Endothelial cell of umbilical vein (primary cell): ENCODE measurements at regions not wholly inside any gene's neighbourhood (a gene's known extent, or its start where the extent isn't known, plus 50 kb on each side); places are given as distances from the start of the nearest gene placed in this dataset.

Experiments used
- BruUV-seq: library from RNA; stranded (reverse); fragments of 400-500 nt; replicated peaks from 2 replicates; lab custom pipeline; 2021; lab: Mats Ljungman, UMichigan
- CTCF ChIA-PET: fragments of 300-600, 350-600 bp; sonication (Branson Sonifier 250); formaldehyde crosslinking; loops from one replicate; lab custom pipeline; 2021; ENCODE audit warnings: antibody characterized with exemption, inconsistent platforms; lab: Charles Lee
- POLR2A ChIA-PET: fragments of 300-600, 350-600 bp; sonication (Branson Sonifier 250); formaldehyde crosslinking; loops from one replicate; lab custom pipeline; 2021; ENCODE audit warnings: antibody characterized with exemption, inconsistent platforms; lab: Charles Lee
- DNase-seq: peaks from one replicate; pipeline ENCODE4 v3.0.0-alpha.2; 2011; ENCODE audit warnings: low read depth, low spot score
- FAIRE-seq: peaks from 2 replicates; lab custom pipeline; 2011; peaks lifted over from hg19 to GRCh38; lab: Jason Lieb, UNC
- H2AFZ ChIP-seq: 2 replicates; pipeline ENCODE4 v1.6.0; 2012; ENCODE audit warnings: low read depth, low read length, control low read depth, inconsistent platforms
- H3K27ac ChIP-seq: 2 replicates; pipeline ENCODE4 v1.5.1; 2011; ENCODE audit warnings: low read depth, mild to moderate bottlenecking, control low read depth, low read length, moderate library complexity; ENCODE audit not compliant: insufficient read depth
- H3K27me3 ChIP-seq, 2 experiments: 2 replicates each; pipeline versions ENCODE4 v1.6.0 to v1.6.1; 2011; ENCODE audit warnings: low read length in 2 of 2, mixed read lengths in 1 of 2; ENCODE audit not compliant: control insufficient read depth in 2 of 2, insufficient read depth in 2 of 2
- H3K36me3 ChIP-seq, 2 experiments: 2 replicates in 1 of 2; 3 replicates in 1 of 2; pipeline ENCODE4 v1.5.1; 2011; ENCODE audit warnings: low read length in 2 of 2, mild to moderate bottlenecking in 1 of 2, moderate library complexity in 1 of 2; ENCODE audit not compliant: control insufficient read depth in 2 of 2, insufficient read depth in 2 of 2; ENCODE audit errors: extremely low read depth in 1 of 2
- H3K4me1 ChIP-seq: 3 replicates; pipeline ENCODE4 v1.5.1; 2011; ENCODE audit warnings: mild to moderate bottlenecking, low read length; ENCODE audit not compliant: control insufficient read depth, insufficient read depth; ENCODE audit errors: extremely low read depth
- H3K4me2 ChIP-seq: 2 replicates; pipeline ENCODE4 v1.6.1; 2011; ENCODE audit warnings: low read length, control low read depth, mixed read lengths; ENCODE audit not compliant: insufficient read depth
- H3K4me3 ChIP-seq, 3 experiments: fragments of 200-600 bp in 1 of 3; sonication (generic), shearing (Covaris generic) in 1 of 3; replicated peaks in 1 of 3; 2 replicates each; pipeline ENCODE4 v1.5.1; 2011 to 2016; ENCODE audit warnings: control low read depth in 3 of 3, low read length in 3 of 3, mild to moderate bottlenecking in 2 of 3, inconsistent platforms in 1 of 3, low read depth in 1 of 3, moderate library complexity in 1 of 3; ENCODE audit not compliant: insufficient read depth in 1 of 3
- H3K79me2 ChIP-seq: 2 replicates; pipeline ENCODE4 v1.6.0; 2012; ENCODE audit warnings: low read length, inconsistent platforms; ENCODE audit not compliant: control insufficient read depth, insufficient read depth
- H3K9ac ChIP-seq: replicated peaks from 2 replicates; pipeline ENCODE3; 2011; ENCODE audit warnings: low read length, control low read depth; ENCODE audit not compliant: insufficient read depth; ENCODE audit errors: extremely low read depth
- H3K9me1 ChIP-seq: replicated peaks from 3 replicates; pipeline ENCODE4 v1.6.0; 2011; ENCODE audit warnings: mild to moderate bottlenecking, low read length; ENCODE audit not compliant: control insufficient read depth, insufficient read depth; ENCODE audit errors: extremely low read depth
- H3K9me3 ChIP-seq: replicated peaks from 2 replicates; pipeline ENCODE4 v1.5.1; 2012; ENCODE audit warnings: low read length, inconsistent platforms; ENCODE audit not compliant: control insufficient read depth, insufficient read depth
- H4K20me1 ChIP-seq: replicated peaks from 2 replicates; pipeline ENCODE3; 2011; ENCODE audit warnings: mild to moderate bottlenecking, low read length; ENCODE audit not compliant: control insufficient read depth, insufficient read depth; ENCODE audit errors: extremely low read depth
- EZH2 ChIP-seq: IDR thresholded peaks from 2 replicates; pipeline ENCODE4 v1.6.1; 2012; ENCODE audit warnings: borderline replicate concordance, low read depth, mild to moderate bottlenecking, moderate library complexity, low read length, inconsistent platforms; ENCODE audit not compliant: severe bottlenecking
- FOS ChIP-seq: IDR thresholded peaks from 2 replicates; pipeline ENCODE4 v1.6.1; 2011; ENCODE audit warnings: mild to moderate bottlenecking, low read length, moderate library complexity, borderline replicate concordance; ENCODE audit not compliant: insufficient read depth
- GATA2 ChIP-seq: IDR thresholded peaks from 2 replicates; pipeline ENCODE4 v1.7.0; 2011; ENCODE audit warnings: low read depth, mild to moderate bottlenecking, moderate library complexity, mixed read lengths, low read length; ENCODE audit not compliant: insufficient read length, insufficient read depth
- JUN ChIP-seq: IDR thresholded peaks from 2 replicates; pipeline ENCODE4 v1.6.1; 2011; ENCODE audit warnings: borderline replicate concordance, low read depth; ENCODE audit not compliant: insufficient read length, insufficient read depth
- MYC ChIP-seq: IDR thresholded peaks from one replicate; pipeline ENCODE4 v1.6.1; 2011; ENCODE audit warnings: mild to moderate bottlenecking, low read depth, low read length
- POLR2A ChIP-seq: IDR thresholded peaks from 2 replicates; pipeline ENCODE4 v1.6.1; 2012; ENCODE audit warnings: low read depth, mild to moderate bottlenecking, control low read depth, low read length
- POLR2AphosphoS5 ChIP-seq: IDR thresholded peaks from 2 replicates; pipeline ENCODE4 v1.6.1; 2012; ENCODE audit warnings: low read depth, mild to moderate bottlenecking, control low read depth, low read length, moderate library complexity; ENCODE audit not compliant: insufficient read depth
- dilution Hi-C: fragments of 300-500 bp; cut with MboI; formaldehyde crosslinking; loops from one replicate; pipeline ENCODE4 v1.15.0; 2019; ENCODE audit warnings: low sequenced_read_pairs; ENCODE audit not compliant: extremely low pct_ligation_motif_present
- intact Hi-C: fragments of 100-400 bp; cut with micrococcal nuclease; formaldehyde crosslinking; loops from one replicate; pipeline ENCODE4 v1.10.0; 2022
- TF ChIP-seq, protein P1 (sequence below), 2 donors: IDR thresholded peaks; 1 replicate in 1 of 2; 2 replicates in 1 of 2; pipeline ENCODE4 v1.5.1; 2011; ENCODE audit warnings: low read length in 2 of 2, mild to moderate bottlenecking in 2 of 2, moderate library complexity in 2 of 2, control low read depth in 1 of 2, inconsistent platforms in 1 of 2, low read depth in 1 of 2; ENCODE audit not compliant: insufficient read depth in 1 of 2; ENCODE audit errors: extremely low read depth in 1 of 2
- TF ChIP-seq, protein P2 (sequence below): IDR thresholded peaks from 2 replicates; pipeline ENCODE4 v1.6.1; 2011; ENCODE audit not compliant: insufficient read depth, insufficient read length

DNA sequence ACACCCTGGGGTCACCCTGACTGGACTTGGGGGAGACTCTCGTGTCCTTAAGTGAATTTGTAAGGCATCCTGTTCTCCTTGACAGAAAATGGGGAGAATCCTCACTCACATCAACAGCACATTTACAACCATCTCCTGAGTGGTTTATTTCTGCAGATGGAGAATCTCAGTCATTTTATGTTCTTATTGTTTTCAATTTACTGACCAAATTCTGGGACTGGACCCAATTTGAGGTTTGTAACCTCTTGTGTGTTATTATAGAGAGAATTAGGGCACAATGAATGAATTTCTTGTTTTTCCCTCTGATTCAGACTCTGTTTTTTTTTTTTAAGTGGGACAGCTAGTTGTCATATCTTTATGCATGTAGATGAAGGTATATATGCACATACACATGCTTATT is 104.9 kb downstream of the ADAMTS15 start:
- no peak overlapping the region for H3K9ac ChIP-seq
- H3K36me3 ChIP-seq, result no peaks in the 10 kb centered on the region
- H3K4me1 ChIP-seq, result no peaks in the 10 kb centered on the region
- ChIA-PET POLR2A (no interaction called here), CTCF (interaction anchor here (1.4 kb wide), 1 partner anchor 14 kb away, joined by 4 read pairs; no protein-coding TSS in a partner anchor)
- no peak overlapping the region for H2AFZ ChIP-seq
- TF ChIP-seq JUN (no peak), MYC (no peak), FOS (no peak), GATA2 (no peak), POLR2AphosphoS5 (no peak), POLR2A (no peak), EZH2 (no peak)
- TF ChIP-seq, protein P1, sequence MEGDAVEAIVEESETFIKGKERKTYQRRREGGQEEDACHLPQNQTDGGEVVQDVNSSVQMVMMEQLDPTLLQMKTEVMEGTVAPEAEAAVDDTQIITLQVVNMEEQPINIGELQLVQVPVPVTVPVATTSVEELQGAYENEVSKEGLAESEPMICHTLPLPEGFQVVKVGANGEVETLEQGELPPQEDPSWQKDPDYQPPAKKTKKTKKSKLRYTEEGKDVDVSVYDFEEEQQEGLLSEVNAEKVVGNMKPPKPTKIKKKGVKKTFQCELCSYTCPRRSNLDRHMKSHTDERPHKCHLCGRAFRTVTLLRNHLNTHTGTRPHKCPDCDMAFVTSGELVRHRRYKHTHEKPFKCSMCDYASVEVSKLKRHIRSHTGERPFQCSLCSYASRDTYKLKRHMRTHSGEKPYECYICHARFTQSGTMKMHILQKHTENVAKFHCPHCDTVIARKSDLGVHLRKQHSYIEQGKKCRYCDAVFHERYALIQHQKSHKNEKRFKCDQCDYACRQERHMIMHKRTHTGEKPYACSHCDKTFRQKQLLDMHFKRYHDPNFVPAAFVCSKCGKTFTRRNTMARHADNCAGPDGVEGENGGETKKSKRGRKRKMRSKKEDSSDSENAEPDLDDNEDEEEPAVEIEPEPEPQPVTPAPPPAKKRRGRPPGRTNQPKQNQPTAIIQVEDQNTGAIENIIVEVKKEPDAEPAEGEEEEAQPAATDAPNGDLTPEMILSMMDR (IDR thresholded peaks at IDR 0.05; ENCODE audit: extremely low read depth in 1 of 2, insufficient read depth in 1 of 2, low read depth in 1 of 2, low read length in 2 of 2), result no peak
- TF ChIP-seq, protein P2, sequence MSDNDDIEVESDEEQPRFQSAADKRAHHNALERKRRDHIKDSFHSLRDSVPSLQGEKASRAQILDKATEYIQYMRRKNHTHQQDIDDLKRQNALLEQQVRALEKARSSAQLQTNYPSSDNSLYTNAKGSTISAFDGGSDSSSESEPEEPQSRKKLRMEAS, result no peak
- H3K27me3 ChIP-seq, result peaks cover 3% of the 10 kb centered on the region in 2 experiments
- intact Hi-C loops, result no loop called here
- no peaks in the 10 kb centered on the region for H3K9me3 ChIP-seq
- H3K27ac ChIP-seq, result no peak overlapping the region
- no TSS peak for BruUV-seq
- no peaks in the 10 kb centered on the region for H3K79me2 ChIP-seq
- H3K4me3 ChIP-seq, result no peak overlapping the region
- dilution Hi-C loops, result no loop called here
- FAIRE-seq, result no peak
- H3K9me1 ChIP-seq, result no peaks in the 10 kb centered on the region
- no peak for DNase-seq
- H3K4me2 ChIP-seq, result no peak overlapping the region
- H4K20me1 ChIP-seq, result no peaks in the 10 kb centered on the region
